HT-29 (cell line): ENCODE measurements at regions not wholly inside any gene's neighbourhood (a gene's known extent, or its start where the extent isn't known, plus 50 kb on each side); places are given as distances from the start of the nearest gene placed in this dataset.

Experiments
- DNase-seq: peaks from one replicate; pipeline ENCODE4 v3.0.0-alpha.2; 2015; ENCODE audit warnings: low spot score

DNA sequence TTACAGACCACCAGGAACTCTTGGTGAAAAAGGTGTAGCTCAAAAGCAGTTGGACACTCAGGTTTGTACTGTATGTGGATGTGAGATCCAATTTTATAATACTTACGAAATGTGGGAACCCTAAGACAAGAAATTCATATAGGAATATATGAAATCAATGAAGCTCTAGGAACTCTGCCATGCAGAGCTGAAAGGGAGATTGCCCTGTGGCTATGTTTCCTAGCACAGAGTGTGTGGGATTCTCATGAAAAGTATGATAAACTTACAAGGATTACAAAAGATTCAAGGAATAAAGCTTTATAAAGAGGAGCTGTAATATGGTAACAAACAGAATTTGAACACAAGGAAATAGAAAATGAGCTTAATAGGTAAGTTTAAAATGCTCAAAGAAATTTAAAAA lies 205.7 kb upstream of the FAM83B start:
- no peak for DNase-seq

DNA sequence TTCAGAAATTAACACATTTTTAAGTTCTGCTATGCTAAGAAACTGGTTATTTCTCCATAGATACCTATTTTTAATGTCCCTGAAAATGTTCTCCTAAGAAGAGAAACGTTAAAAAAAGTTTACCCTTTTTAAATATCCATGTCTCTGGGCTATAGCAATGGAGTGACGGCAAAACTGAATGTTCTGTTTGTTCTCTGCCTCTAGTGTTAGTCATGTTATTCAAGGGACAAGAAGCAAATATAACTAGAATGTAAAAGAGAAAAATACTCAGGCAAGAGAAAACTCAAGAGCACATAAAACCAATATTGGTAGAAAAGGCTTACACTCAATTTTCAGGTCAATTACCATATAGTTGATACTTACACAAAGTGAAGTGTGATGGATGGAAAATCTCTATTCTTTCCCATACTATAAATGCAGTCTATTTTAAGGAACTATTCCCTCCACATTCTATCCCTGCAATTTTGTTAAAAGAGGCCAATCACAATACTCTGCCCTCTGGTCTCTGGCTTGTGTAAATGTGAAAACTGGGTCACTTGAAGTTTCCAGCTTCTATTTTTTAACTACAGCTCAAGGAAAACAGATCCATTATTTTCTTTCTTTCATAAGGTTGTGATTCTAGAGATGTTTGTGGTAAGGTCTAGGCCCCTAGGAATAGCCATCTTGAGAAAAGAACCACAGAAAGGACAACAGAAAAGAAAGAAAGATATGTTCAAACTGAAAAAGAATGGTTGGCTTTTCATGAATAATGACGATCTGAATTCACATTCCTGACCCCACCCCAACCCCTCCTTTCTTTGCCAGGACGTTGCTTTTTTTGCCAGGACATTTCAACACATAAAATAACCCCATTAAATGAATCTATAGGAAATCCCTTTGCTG lies 200.3 kb upstream of the FAM83B start:
- no peak for DNase-seq

DNA sequence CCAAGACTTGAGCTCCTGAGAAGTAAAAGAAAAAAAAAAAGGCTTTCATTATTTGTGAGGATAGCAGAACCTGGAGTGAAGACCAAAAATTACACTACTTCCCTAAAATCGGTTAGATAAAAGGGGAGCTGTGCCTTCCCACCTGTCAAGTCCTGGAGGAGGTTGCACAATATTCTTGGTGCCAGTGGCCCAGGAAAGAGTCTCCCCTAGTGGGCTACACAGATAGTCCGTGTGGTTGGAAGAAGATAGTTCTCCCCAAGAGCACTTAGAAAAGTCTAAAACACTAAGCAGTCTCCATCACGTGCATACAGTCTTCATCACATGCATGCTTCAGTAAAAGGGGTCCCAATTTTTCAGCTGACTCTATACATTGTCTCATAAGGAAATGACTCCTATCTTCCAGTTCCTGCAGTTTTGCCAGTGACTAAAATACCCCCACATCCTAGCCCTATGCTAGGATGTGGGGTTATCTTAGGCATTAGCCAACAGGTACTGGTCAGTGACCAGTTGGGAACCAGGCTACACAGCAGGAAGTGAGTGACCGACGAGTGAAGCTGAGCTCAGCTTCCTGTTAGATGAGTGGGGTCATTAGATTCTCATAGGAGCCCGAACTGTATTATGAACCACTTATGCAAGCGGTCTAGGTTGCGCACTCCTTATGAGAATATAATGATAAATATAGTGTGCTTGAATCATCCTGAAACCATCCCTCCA lies 199.5 kb upstream of the FAM83B start:
- DNase-seq = no peak

DNA sequence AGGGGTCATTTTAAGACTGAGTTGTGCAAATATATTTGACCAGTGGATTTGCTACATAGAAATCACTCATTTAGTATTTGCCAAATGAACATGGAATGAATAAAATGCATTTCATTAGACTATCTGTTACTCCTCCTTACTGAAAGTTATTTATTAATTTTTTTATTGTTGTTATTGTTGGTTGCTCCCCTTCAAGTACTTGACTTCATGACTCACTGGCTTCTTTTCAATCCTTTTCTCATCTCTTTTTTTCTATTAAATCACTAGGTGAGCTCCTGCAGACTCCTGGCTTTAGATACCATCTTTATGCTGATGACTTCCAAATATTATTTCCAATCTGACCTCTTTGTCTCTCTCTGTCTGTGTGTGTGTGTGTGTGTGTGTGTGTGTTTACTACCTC lies 192.2 kb upstream of the FAM83B start:
- no peak for DNase-seq

DNA sequence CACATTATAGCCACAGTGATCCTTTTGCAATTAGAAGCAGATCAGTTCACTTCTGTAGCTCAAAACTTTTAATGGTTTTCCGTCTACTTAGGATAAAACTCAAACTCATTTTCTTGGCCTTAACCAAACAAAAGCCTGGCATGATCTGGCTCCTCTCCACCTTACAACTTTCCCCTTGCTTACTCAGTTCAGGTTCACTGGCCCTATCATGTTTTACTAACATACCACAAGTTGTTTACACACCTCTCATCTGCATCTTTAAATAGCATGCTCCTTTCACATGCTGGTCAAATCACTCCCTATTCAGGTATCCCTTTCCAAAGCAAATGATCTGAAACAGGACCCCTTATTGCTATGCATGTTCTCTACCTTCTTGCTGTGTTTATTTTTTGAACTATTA lies 191.4 kb upstream of the FAM83B start:
- DNase-seq = peak; percentile 9

DNA sequence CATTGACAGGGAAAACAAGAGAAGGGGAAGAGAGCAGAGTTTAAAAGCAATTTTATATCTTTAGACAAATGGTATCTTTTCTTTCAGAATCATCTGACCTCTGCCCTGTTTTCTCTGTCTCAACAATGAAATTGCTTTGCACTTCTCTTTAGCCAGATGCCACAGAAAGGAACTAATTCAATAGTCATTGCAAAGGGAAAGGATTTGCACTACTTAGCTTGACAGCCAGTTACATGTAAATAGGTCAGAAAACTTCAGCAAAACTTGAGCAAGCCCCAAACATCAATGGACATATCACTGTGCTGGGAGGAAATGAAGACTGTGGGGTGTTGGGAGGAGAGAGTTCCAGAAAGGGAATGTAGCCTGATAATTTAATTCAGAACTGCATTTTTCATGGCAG lies 181.3 kb upstream of the FAM83B start:
- DNase-seq = no peak

DNA sequence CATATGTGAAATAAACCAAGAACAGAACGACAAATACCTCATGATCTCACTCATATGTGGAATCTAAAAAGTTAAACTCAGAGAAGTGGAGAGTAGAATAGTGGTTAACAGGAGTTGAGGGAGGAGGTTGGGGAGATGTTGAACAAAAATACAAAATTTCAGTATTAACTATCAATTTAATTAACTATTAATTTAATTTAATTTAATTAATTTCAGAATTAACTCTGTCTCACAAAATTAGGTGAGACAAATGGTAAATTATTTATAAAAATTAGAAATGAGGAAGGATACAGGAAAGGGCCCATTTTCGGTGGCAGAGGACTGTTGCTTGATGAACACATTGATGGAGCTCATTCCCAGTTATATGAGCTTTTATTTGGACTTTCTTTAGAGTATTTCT lies 166.0 kb upstream of the FAM83B start:
- no peak for DNase-seq

DNA sequence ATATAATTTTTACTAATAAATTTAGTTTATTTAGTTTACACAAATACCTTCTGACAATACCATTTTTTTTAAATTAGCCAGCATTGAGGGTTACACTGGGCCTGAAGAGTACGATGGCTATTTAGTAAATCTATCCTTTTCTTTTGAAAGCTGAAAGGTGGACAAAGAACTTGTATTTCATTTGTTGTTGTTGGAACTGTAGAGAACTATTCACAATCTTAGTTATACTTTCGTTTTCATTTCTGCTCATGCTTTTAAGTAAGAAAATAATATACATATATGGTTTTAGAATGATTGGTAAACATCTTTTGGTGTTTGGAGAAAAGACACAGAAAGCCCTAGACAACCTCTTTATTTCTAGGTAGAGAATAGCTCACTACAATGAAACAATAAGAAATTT lies 165.3 kb upstream of the FAM83B start:
- no peak for DNase-seq

DNA sequence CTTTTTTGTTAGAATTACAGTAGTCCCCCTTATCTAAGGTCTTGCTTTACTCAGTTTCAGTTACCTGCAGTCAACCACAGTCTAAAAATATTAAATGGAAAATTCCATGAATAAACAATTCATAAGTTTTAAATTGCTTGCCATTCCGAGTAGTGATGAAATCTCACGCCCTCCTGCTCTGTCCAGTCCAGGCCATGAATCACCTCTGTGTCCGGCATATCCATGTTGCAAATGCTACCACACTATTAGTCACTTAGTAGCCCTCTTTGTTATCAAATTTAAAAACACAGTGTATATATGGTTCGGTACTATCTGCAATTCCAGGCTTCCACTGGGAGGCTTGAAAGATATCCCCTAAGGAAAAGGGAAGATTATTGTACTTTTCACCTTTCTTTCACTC lies 164.6 kb upstream of the FAM83B start:
- DNase-seq = no peak

DNA sequence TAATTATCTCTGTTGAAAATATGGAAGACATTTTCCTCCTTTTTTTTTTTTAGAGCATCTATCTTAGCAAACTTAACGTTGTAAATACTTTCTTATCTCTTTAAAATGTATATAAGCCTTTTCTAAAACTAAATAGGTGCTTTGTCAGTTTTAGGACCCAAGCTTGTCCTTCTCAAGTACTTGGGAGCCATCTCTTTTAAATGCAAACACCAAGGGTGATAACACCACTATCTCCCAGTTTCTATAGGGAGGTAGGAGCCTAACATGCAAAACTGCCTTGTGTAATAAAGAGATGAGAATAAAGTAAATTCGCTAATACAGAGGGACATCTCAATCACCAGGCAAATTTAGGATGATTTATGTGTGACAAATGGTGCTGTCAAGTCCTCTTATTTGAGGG lies 157.0 kb upstream of the FAM83B start:
- DNase-seq = no peak

DNA sequence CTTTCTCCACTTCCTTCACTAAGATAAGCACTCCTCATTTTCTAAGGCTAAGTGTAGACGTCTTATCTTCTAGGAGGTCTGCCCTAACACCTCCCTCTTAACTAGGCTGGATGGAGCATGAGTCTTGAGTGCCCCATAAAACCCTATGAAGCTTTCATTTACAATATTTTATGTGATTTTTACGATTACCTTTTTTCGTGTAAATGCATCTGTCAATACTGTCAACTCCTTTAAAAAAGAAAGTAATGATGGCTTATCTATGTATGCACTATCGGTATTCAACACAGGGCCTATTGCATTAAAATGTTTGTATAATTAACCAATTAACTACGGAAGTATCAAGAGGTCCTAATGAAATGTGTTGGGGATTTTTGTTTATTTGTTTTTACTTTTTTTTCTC lies 156.0 kb upstream of the FAM83B start:
- no peak for DNase-seq

DNA sequence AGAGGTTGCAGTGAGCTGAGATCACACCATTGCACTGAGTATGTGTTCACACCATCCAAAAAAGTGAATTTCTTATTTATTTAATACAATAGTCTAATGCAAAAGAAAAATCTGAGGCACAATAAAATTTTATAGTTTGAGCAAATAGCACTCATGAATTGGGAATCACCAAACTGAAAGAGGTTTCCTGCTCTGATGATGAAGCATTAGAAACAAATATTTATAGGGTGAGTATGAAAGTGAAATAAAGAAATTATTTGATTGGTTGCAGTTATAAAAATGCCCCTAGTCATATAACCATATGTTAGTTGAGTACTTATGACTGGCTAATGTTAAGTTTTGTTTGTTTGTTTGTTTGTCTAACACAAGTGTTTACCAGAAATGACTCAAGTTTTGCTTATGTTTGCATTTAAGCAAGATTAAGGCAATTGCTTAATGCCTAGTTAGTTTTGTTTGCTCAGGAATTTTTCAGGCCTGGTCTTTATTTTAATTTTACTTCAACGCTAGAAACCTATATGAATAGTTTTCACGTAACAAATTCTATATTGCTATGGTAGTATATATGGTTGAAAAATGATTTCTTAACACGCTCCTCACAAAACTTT lies 151.5 kb upstream of the FAM83B start:
- DNase-seq = no peak

DNA sequence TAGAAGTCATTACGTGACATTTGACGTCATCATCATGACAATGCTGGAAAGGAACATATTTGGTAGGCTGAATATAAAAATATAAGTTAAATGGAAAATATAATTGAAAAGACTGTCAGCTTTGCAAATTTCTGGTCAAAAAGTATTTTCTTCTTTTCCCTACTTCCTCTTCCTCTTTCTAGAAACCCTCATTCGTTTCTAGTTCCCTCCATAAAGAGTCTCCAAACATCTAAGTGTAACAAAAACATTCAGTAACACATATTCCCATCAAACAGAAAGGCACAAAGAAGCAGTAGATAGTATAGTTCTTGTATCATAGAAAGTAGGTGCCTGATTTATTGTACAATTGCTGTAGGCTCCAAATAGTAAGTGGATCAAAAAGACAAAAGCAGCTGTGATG lies 150.8 kb upstream of the FAM83B start:
- DNase-seq = no peak

DNA sequence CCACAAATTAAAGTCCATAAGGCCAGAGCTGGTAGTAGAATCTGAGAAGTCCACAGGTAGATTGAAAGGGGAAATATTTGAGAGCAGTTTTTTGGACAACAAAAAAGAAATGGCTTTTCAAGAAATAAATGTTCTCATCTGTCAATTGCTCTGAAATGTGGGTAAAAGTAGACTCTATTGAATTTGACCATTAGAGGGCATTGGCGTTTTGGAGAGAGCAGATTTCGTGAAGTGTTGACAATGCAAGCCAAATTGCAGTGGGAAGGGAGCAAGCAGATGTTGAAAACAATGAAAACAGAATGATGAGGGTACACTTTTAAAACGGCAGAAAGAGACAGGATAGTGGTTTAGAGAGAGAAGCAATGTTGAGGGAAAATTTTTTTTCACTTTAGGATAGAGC lies 149.1 kb upstream of the FAM83B start:
- peak; percentile 64 for DNase-seq

DNA sequence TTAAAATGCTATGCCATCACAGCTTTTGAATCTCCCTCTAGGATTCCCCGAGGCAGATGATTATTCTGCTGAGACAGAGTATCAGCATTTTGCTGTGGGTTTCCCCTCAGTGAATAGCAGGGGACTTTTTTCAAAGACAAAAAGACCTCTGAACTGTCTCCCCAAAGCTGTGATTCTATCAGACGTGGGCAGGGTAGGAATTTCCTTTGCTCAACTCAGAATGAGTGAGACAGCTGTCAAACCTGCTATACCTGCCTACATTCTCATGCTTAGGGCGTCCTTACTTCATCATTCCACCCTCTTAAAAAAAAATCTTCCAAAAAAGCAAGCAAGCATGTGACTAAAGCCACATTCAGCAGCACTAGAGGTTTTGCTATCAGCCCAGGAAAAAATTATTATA lies 147.6 kb upstream of the FAM83B start:
- DNase-seq = peak; percentile 14

DNA sequence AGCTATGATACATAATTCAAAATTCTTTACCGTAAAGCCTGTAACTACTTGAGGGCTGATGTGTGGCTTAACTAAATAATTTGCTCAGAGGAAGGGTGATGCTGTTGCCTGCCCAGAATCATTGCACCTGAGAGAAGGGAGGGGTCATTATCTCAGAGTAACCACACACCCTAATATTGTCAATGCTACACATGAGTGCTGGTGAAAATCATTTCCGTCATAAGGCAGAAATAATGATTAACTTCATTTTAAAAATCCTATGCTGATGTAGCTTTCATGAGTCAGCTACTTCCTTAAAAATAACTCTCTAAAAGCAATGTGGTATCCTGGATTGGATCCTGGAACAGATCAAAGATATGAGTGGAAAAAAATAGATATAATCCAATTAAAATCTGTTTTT lies 146.4 kb upstream of the FAM83B start:
- DNase-seq = no peak

DNA sequence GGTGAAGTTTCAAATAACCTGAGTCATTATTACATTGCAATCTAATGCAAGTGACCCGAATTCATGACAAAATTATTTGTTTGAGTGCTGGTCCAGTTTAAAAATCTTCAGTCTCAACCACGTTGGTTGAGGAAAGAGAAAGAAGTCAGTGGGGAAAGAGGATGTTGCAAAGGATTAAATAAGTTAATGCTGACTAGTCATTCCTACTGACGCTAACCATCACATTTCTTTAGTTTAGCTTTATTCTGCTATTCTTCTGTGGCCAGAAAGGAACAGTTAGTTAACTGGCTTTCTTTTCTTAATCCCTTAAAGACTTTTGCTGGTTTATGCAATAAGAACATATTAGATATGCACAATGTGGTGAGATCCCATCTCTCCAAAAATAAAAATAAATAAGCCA lies 143.8 kb upstream of the FAM83B start:
- no peak for DNase-seq

DNA sequence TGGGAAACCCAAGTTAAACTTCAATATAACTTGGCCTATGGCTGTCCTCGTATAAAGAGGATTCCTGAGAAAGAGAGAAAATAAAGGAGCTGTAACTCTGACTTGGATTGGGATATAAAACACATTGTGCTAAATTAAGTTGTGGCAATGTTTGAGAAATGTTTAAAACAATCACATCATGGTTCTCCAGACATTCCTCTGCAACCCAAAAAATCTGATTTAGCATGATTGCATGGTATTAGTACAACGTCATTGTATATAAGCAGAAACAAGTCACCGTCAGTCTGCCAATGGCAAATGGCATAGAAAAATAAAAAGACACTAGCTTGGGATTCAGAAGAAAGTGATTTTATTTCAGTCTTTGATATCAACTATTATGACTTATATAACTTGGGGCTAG lies 140.2 kb upstream of the FAM83B start:
- DNase-seq = no peak

DNA sequence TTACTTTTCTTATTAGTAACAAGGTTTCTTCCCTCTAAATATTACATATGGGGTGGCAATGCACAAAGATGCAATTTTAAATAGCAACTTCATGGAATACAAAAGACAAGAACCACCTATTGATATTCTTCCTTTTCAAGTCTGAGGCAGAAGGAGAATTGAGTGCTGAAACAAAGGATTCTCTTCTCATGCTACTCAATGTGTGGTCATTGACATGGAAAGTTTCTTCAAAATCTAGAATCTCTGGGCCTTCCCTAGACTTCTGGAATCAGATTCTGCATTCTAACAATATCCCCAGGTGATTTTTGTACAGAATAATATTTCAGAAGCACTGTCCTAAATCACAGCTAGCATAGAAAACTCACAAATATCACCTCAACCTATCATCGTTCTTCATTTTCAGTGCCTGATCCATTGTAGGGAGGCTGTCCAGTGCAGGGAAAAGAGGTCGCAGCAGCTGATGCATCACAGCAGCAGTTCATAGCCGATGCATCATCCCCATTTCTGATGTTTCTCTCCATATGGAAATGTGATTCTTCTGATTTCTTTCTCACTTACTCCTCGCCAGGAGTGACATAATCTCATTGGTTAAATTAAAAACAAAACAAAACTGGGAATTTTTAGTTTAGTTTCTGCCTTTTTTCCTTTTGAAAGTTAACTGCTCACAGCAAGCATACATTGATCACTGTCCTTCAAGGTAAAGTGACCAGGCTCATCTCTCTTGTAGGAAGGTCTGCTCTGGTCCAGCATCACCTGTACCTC lies 139.5 kb upstream of the FAM83B start:
- DNase-seq = no peak

DNA sequence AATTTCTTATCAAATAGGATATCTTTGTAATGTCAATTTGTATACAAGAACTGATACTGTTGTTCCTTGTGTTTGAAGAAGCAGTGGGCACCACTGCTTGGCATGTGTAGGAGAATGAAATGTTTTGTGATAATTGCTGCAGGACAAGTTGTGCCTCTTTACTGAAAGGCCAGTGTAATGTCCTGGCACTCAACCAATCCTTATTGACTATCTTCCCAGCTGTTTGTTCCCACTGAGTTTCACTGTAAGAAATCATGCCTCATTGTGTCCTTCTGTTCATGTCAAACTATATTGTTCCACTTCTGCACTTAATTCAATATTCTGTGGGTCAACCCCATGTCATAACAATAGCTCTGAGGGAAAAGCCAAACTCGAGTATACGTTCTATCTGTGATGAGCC lies 136.1 kb upstream of the FAM83B start:
- DNase-seq = no peak

DNA sequence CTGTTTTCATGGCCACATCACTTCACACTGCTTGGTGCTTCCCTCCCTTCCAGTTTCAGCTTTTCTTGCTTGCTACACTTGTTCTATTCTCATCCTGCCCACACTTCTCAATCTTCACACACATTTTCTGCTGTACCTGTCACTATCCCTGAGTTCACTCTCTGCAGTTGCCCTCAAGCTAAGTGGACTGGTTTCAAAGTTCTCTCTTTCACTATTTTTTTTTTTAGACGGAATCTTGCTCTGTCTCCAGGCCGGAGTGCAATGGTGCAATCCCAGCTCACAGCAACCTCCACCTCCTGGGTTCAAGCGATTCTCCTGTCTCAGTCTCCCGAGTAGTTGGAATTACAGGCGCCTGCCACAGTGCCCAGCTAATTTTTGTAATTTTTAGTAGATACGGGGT lies 130.6 kb upstream of the FAM83B start:
- no peak for DNase-seq

DNA sequence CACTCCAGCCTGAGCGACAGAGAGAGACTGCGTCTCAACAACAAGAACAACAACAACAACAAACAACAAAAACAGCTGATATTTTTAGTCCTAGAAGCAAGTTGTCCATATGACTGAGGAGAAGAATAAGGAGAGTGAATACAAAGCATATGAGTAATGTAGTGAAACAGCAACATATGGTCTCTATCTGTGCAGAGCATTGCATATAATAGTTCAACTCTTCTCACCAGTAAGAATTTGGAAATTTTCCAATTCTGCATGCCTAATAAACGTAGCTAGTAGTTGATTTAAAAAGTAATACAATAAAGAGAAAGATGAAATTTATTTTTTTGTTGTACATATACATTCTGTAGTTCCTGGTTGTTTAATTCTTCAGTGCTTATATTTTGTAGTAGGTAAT lies 129.7 kb upstream of the FAM83B start:
- DNase-seq = no peak
